B cell (primary cell): ENCODE measurements at regions not wholly inside any gene's neighbourhood (a gene's known extent, or its start where the extent isn't known, plus 50 kb on each side); places are given as distances from the start of the nearest gene placed in this dataset.

Source experiments
- EZH2 ChIP-seq: IDR thresholded peaks from 2 replicates; pipeline ENCODE4 v1.6.1; 2012; ENCODE audit warnings: borderline replicate concordance, low read depth, mild to moderate bottlenecking, moderate library complexity, low read length; ENCODE audit not compliant: insufficient read depth, poor library complexity, severe bottlenecking
- TF ChIP-seq, protein P1 (sequence below): fragments of 200-600 bp; IDR thresholded peaks from one replicate; pipeline ENCODE4 v1.8.0; 2022; ENCODE audit warnings: antibody characterized with exemption, mild to moderate bottlenecking

DNA sequence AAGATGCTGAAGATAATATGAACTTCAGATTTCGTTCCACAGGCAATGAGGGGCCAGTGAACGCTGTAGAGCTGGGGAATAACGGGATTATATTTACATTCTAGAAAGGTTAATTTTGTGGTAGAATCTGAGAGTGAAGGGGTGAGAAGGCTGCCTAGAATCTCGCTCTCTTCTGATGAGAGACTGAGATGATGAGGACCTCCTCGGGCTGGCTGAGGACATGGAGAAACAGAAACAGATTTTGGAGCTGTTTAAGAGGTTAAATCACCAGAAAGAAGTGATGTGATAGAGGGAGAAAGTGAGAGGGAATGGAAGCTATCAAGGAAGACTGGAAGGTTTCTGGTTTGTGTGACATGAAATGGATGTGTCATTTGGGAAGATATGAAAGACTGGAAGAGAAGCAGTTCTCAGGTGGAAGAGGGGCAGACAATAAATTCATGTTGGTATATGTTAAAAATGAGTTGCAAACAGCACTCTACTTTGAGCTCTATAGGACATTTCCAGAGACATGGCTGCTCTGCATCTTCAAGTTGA is 612.6 kb downstream of the ISL1 start:
- TF ChIP-seq EZH2, result no peak
- TF ChIP-seq, protein P1, sequence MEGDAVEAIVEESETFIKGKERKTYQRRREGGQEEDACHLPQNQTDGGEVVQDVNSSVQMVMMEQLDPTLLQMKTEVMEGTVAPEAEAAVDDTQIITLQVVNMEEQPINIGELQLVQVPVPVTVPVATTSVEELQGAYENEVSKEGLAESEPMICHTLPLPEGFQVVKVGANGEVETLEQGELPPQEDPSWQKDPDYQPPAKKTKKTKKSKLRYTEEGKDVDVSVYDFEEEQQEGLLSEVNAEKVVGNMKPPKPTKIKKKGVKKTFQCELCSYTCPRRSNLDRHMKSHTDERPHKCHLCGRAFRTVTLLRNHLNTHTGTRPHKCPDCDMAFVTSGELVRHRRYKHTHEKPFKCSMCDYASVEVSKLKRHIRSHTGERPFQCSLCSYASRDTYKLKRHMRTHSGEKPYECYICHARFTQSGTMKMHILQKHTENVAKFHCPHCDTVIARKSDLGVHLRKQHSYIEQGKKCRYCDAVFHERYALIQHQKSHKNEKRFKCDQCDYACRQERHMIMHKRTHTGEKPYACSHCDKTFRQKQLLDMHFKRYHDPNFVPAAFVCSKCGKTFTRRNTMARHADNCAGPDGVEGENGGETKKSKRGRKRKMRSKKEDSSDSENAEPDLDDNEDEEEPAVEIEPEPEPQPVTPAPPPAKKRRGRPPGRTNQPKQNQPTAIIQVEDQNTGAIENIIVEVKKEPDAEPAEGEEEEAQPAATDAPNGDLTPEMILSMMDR, result no peak
